NCI-H82 (cell line): ENCODE measurements at regions not wholly inside any gene's neighbourhood (a gene's known extent, or its start where the extent isn't known, plus 50 kb on each side); places are given as distances from the start of the nearest gene placed in this dataset.

Experiments used
- DNase-seq: peaks from one replicate; lab custom pipeline; 2025; lab: John Stamatoyannopoulos, UW

GRCh38 chr14:76664790-76665189, 96.5 kb upstream of the VASH1 start:
- DNase-seq, result no peak

- DNase-seq, result peak; percentile 78
These were observed 94.5 kb upstream of the VASH1 start for GRCh38 chr14:76666746-76667145.

- DNase-seq, result no peak
These were observed 91.5 kb upstream of the VASH1 start for GRCh38 chr14:76669770-76670169.

GRCh38 chr14:76672123-76672522, 89.1 kb upstream of the VASH1 start:
- DNase-seq, result no peak

GRCh38 chr14:76673261-76673660, 88.0 kb upstream of the VASH1 start:
- DNase-seq, result no peak

- DNase-seq, result no peak
These were observed 86.2 kb upstream of the VASH1 start for GRCh38 chr14:76675046-76675445.

GRCh38 chr14:76676539-76676938, 84.7 kb upstream of the VASH1 start:
- DNase-seq, result no peak

- DNase-seq, result no peak
These were observed 83.6 kb upstream of the VASH1 start for GRCh38 chr14:76677534-76678145.

- DNase-seq, result no peak
These were observed 82.9 kb upstream of the VASH1 start for GRCh38 chr14:76678244-76678800.

- no peak for DNase-seq
These were observed 78.9 kb upstream of the VASH1 start for GRCh38 chr14:76682367-76682766.

- no peak for DNase-seq
These were observed 74.6 kb upstream of the VASH1 start for GRCh38 chr14:76686646-76687045.

- no peak for DNase-seq
These were observed 73.5 kb upstream of the VASH1 start for GRCh38 chr14:76687611-76688382.

GRCh38 chr14:76688383-76688671, 72.9 kb upstream of the VASH1 start:
- DNase-seq, result no peak

GRCh38 chr14:76690502-76691105, 70.7 kb upstream of the VASH1 start:
- DNase-seq, result no peak

GRCh38 chr14:76694106-76694505, 67.2 kb upstream of the VASH1 start:
- no peak for DNase-seq

GRCh38 chr14:76695263-76695920, 65.9 kb upstream of the VASH1 start:
- DNase-seq, result no peak

- DNase-seq, result no peak
These were observed 64.9 kb upstream of the VASH1 start for GRCh38 chr14:76696361-76696760.

GRCh38 chr14:76696791-76697190, 64.5 kb upstream of the VASH1 start:
- no peak for DNase-seq

- DNase-seq, result peak; percentile 48
These were observed 63.9 kb upstream of the VASH1 start for GRCh38 chr14:76697246-76697905.

- DNase-seq, result no peak
These were observed 63.1 kb upstream of the VASH1 start for GRCh38 chr14:76698191-76698590.

GRCh38 chr14:76698631-76699030, 62.6 kb upstream of the VASH1 start:
- DNase-seq, result no peak
